ENCODE measurements at regions not wholly inside any gene's neighbourhood (a gene's known extent, or its start where the extent isn't known, plus 50 kb on each side); places are given as distances from the start of the nearest gene placed in this dataset.

- TF ChIP-seq CTCF (optimal IDR thresholded peaks at IDR 0.05 in 1 of 3, IDR thresholded peaks at IDR 0.05 in 1 of 3, conservative IDR thresholded peaks at IDR 0.05 in 1 of 3; ENCODE audit: extremely low read depth in 1 of 3, insufficient read depth in 2 of 3, low read length in 3 of 3) (no peak), EZH2 (IDR thresholded peaks at IDR 0.05; ENCODE audit: low read length) (no peak)
These were observed 130.6 kb upstream of the HAAO start for GRCh38 chr2:42922790-42923579.

Measured in keratinocyte (primary cell).